ENCODE measurements at regions not wholly inside any gene's neighbourhood (a gene's known extent, or its start where the extent isn't known, plus 50 kb on each side); places are given as distances from the start of the nearest gene placed in this dataset.

GRCh38 chr9:115864581-115864980, 289.0 kb upstream of the PAPPA start (continued):
- TF ChIP-seq REST (IDR thresholded peaks at IDR 0.05; ENCODE audit: low read depth, low read length) (no peak), USF2 (IDR thresholded peaks at IDR 0.05; ENCODE audit: borderline replicate concordance, low read depth, low read length) (no peak), RFX5 (IDR thresholded peaks at IDR 0.05; ENCODE audit: low read length) (no peak), TEAD4 (IDR thresholded peaks at IDR 0.05; ENCODE audit: borderline replicate concordance, insufficient read depth) (no peak)

- Histone ChIP-seq H3F3A (replicated peaks; ENCODE audit: insufficient read depth) (peaks cover 5% of the 10 kb centered on the region), H3K79me2 (ENCODE audit: insufficient read depth) (no peaks in the 10 kb centered on the region), H3K27me3 (ENCODE audit: insufficient read depth) (no peaks in the 10 kb centered on the region), H3K9me3 (no peaks in the 10 kb centered on the region), H2AFZ (ENCODE audit: low read depth) (no peak overlapping the region), H3K9ac (no peak overlapping the region), H3K27ac (ENCODE audit: low read depth in 2 of 2, low read length in 1 of 2) (no peak overlapping the region), H3K4me2 (no peak overlapping the region), H4K20me1 (ENCODE audit: insufficient read depth) (no peaks in the 10 kb centered on the region), H3K36me3 (replicated peaks in 1 of 2; ENCODE audit: control insufficient read depth in 1 of 2, insufficient read depth in 2 of 2, low read length in 1 of 2) (no peaks in the 10 kb centered on the region), H3K9me2 (0 out of 2 replicates have a peak, but pooled peaks cover 3% of the 10 kb centered on the region), H3K4me1 (ENCODE audit: control insufficient read depth in 1 of 2, insufficient read depth in 2 of 2, low read depth in 1 of 2, low read length in 1 of 2) (peaks cover 0 to 8% of the 10 kb centered on the region in 2 experiments; a peak in 2 of 4 replicates), H3K4me3 (ENCODE audit: low read depth in 2 of 2, low read length in 1 of 2) (no peak overlapping the region)
- CTCF ChIA-PET = interaction anchor here (1.3 kb wide), 1 partner anchor 16 kb away, joined by 5 read pairs; no protein-coding TSS in a partner anchor
- no peak for TF ChIP-seq REST (IDR thresholded peaks at IDR 0.05; ENCODE audit: low read depth, low read length)
- POLR2A ChIA-PET = no interaction called here
- no peak for DNase-seq
These were observed 286.3 kb upstream of the PAPPA start for GRCh38 chr9:115867326-115867725.

All from SK-N-SH (cell line).